Dedifferentiated amniotic fluid mesenchymal stem cell (primary cell): ENCODE measurements at regions not wholly inside any gene's neighbourhood (a gene's known extent, or its start where the extent isn't known, plus 50 kb on each side); places are given as distances from the start of the nearest gene placed in this dataset.

ENCODE experiments used
- DNase-seq: peaks from one replicate; pipeline ENCODE4 v3.0.0-alpha.2; 2016; ENCODE audit errors: extremely low spot score

DNA sequence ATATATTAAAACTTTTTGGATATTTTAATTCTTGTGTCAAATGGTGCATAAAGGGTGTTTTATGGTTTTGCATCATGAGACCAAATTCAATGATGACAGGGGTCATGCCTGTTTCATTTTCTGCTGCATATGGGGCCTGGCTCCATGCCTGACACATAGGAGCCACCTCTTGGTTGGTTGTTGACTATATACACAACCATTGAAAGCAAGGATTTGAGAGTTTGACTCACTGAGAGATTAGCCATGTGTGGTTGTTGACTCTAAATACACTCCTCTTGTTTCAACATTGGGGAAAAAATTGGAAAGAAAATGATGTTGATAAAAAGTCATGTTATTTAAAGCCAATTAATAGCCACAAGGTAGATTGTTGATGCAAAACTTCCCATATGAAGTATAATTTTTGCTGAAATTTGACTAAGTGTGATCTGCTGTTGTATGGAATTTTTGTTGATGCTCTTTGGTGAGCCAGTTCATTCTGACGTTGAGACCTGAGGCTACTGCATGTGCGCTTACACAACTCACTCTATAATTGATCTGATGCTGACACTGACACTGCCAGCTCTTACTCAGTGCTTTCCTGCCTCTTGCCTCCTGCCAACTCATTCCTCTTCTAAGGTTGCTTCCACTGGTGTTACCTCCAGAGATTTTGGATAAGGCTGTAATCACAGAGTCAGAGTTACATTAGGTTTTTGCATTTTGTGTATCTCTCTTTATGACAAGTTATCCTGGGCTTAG, 446.2 kb upstream of the SLC14A2 start:
- no peak for DNase-seq

- peak; percentile 67 for DNase-seq
Measured at GRCh38 chr18:45169610-45170009, 445.7 kb upstream of the SLC14A2 start.

GRCh38 chr18:45171679-45172191, 443.5 kb upstream of the SLC14A2 start:
- DNase-seq = no peak

- no peak for DNase-seq
Measured at GRCh38 chr18:45173327-45173726, 441.9 kb upstream of the SLC14A2 start.

GRCh38 chr18:45173799-45174519, 441.3 kb upstream of the SLC14A2 start:
- DNase-seq = no peak

GRCh38 chr18:45174629-45175136, 440.6 kb upstream of the SLC14A2 start:
- DNase-seq = no peak

GRCh38 chr18:45175511-45175910, 439.8 kb upstream of the SLC14A2 start:
- no peak for DNase-seq

DNA sequence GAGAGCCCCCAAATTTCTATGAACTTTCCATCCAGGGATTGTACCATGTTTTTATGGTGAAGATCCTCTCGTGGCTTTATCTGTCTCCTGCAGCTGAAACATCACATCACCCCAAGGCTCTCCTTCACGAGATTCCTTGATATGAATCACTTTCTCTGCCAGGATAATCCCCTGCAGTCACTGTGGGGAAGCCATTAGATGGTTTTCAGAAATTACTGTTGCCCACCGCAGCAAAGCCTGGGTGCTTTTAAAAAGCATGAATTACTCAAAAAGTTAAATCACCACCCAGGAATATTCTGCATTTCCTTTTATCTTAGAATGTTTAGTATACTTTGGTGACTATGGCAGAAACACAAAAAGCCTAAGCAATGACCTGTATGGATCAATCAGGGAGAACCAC, 428.4 kb upstream of the SLC14A2 start:
- no peak for DNase-seq

- DNase-seq = no peak
Measured at GRCh38 chr18:45191795-45192194, 423.5 kb upstream of the SLC14A2 start.

DNA sequence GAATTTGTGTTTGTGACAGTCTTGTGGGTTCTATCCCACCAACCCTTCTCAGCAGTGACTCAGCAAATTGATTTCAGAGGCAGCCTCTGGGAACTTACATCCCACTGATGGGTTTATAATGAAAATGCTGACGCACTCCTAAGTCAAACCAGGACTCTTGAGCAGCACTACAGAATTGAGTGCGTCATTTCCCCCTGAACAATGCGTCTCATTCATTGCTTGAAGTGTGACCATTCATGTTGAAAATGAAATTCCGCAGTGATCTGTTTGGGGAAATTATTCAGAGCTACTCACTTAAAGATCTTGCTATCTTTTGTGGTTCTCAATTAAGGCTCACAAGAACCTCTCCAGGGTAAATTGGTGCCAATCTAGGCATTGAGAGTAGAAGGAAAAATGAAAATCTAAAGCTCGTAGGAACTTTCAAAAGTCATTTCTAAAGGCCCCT, 417.7 kb upstream of the SLC14A2 start:
- DNase-seq = no peak

DNA sequence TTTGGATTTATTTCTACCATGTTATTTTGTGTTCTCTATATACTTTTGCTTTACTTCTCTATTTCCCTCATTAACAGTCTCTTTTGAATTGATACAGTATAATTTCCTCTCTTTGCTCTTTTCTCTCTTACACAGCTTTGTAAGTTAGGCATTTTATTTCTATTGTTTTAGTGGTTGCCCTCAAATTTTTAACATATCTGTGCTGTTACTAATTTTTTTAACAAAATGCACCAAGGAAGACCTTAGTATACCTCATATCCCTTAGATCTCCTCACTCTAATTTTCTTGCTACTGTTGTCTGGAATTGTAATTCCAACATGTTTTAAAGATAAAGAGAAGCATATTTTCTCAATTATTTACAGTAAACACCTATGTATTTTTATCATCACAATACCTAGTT, 416.8 kb upstream of the SLC14A2 start:
- no peak for DNase-seq

DNA sequence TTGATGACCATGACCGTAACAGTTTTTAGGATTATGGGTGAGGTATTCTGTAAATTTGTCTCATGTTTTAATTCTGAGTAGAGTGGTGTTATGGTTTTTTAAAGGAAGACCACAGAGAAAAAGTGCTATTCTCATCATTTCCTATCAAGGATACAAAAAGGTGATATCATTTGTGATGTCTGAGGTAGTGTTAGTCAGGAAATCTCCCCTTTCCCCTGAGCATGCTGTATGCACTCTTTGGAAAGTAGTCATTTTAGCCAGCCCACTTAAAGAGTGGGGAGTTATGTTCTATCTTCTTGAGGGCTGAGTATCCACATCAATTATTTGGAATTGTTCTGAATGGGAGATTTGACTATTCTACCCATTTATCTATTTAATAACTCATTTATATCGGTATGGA, 414.2 kb upstream of the SLC14A2 start:
- DNase-seq = no peak

GRCh38 chr18:45201489-45201888, 413.8 kb upstream of the SLC14A2 start:
- no peak for DNase-seq

GRCh38 chr18:45202061-45202460, 413.2 kb upstream of the SLC14A2 start:
- no peak for DNase-seq

- DNase-seq = no peak
Measured at GRCh38 chr18:45203677-45204076, 411.6 kb upstream of the SLC14A2 start.

DNA sequence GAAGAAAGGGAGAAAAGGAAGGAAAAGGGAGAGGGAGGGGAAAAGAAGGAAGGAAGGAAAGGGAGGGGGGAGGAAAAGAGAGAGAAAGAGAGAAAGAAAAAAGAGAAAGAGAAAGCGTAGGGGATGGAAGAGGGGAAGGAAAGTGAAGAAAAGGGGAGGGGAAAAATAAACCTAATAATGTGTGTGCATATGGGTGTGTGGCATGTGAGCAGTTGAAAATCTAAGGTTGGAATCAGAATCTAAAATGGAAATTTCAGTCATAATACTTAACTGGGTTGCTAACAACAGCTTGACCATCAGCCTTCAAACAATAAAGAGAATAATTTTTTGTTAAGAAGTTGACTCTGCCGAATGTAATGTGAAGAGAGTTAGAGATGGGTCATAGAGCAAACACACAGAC, 407.9 kb upstream of the SLC14A2 start:
- no peak for DNase-seq

GRCh38 chr18:45208164-45208563, 407.1 kb upstream of the SLC14A2 start:
- DNase-seq = no peak

GRCh38 chr18:45212181-45213039, 402.9 kb upstream of the SLC14A2 start:
- peak; percentile 52 for DNase-seq

DNA sequence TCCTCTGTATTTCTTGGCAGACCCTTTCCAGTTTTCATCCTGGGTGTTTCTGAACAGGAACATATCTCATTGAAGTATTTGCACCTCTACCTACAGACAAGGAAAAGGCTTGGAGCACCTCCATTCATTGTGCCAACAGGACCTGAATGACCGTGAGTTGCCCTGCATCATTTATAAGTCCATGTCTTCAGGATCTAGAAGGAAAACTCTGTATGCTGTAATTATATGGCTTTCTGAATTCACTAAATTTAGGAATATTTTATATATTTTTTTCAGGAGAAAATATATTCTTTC, 402.3 kb upstream of the SLC14A2 start:
- no peak for DNase-seq

DNA sequence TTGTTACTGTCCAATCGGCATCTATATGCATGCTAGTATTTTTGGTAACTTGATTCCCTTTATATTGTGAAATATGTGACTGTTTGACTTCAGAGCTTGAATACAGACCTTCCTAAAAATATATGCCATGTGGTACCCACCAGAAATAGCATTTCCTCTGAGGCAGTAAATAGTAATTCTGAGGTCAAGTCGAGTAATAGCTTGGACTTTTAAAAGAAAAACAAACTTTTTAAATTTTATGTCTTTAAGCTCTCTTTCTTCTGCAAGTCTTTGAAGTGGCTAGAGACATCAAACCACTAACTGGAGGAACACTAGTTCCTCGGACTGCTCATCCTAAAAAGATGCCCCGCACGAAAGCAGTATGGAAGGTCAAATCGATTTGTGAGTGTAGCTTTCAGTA, 396.8 kb upstream of the SLC14A2 start:
- DNase-seq = no peak

GRCh38 chr18:45221363-45221762, 393.9 kb upstream of the SLC14A2 start:
- DNase-seq = no peak

DNA sequence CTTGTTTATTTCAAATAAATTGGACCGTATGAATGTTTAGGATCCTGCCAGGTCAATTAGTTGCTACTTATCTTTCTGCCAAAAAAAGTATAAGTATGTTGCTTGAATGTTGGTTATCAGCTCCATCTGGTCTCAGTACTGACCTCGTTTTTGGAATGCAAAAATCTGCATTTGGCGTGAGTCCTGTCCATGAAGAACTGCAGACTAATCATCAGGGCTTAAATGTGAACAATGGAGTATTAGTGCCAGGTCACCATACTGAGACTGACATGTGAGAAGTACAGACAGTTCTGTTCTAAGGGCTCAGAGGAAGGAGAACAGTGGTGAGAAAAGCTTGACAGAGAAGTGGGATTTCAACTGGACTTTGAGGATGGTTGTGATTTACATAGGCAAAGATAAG, 393.1 kb upstream of the SLC14A2 start:
- DNase-seq = no peak
